ENCODE measurements at regions not wholly inside any gene's neighbourhood (a gene's known extent, or its start where the extent isn't known, plus 50 kb on each side); places are given as distances from the start of the nearest gene placed in this dataset.

GRCh38 chr11:80862011-80862410 is 1421.2 kb upstream of the TENM4 start:
- no peak for DNase-seq (ENCODE audit: low read depth)
- H3K27me3 ChIP-seq (ENCODE audit: control insufficient read depth, insufficient read depth, low read length), result no peaks in the 10 kb centered on the region
- CTCF ChIA-PET, result no interaction called here
- POLR2A ChIA-PET, result no interaction called here
- H3K4me3 ChIP-seq (ENCODE audit: low read depth, low read length), result no peak overlapping the region
- no peak for TF ChIP-seq CTCF (IDR thresholded peaks at IDR 0.05; ENCODE audit: insufficient read depth, low read depth, low read length)
- H3K36me3 ChIP-seq (ENCODE audit: control insufficient read depth, insufficient read depth, low read length), result no peaks in the 10 kb centered on the region

DNA sequence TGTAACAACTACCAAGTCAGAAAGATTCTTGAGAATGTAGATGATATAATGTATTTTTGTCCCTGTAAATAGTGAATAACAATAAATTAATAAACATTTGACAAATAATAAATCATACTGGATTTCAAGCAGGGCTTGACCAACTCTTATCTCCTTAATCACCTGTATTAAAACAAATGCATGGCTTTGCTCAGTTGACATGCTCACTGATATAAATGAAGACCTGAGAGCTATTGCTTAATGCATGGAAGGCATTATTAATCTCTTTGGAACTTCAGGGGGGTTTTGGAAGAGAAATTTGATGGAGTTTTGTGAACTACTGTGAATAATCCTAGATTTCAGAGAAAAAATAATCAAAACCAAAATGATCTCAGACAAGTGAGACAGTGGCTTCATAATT is 1420.4 kb upstream of the TENM4 start:
- Histone ChIP-seq H3K4me3 (ENCODE audit: low read depth, low read length) (no peak overlapping the region), H3K36me3 (ENCODE audit: control insufficient read depth, insufficient read depth, low read length) (no peaks in the 10 kb centered on the region), H3K27me3 (ENCODE audit: control insufficient read depth, insufficient read depth, low read length) (no peaks in the 10 kb centered on the region)
- DNase-seq (ENCODE audit: low read depth), result no peak
- POLR2A ChIA-PET, result no interaction called here
- no peak for TF ChIP-seq CTCF (IDR thresholded peaks at IDR 0.05; ENCODE audit: insufficient read depth, low read depth, low read length)
- CTCF ChIA-PET, result no interaction called here

DNA sequence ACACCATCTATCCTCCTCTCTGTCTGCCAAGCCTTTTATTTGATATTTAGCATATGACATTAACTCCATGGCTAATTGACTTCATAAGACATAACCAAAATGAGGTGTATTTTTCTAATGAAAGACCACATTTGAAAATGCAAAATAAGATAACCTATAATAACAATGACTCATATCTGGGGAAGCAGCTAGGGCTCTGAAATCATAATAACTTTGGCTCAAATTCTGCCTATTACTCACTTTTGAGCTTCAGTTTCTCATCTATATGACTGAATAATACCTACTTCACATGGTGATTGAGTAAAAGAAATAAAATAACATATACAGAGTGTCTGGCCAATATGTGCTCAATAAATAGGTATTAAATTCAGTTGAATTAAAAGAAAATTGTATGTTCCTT is 1419.8 kb upstream of the TENM4 start:
- Histone ChIP-seq H3K36me3 (ENCODE audit: control insufficient read depth, insufficient read depth, low read length) (no peaks in the 10 kb centered on the region), H3K4me3 (ENCODE audit: low read depth, low read length) (no peak overlapping the region), H3K27me3 (ENCODE audit: control insufficient read depth, insufficient read depth, low read length) (no peaks in the 10 kb centered on the region)
- no peak for TF ChIP-seq CTCF (IDR thresholded peaks at IDR 0.05; ENCODE audit: insufficient read depth, low read depth, low read length)
- POLR2A ChIA-PET, result no interaction called here
- no peak for DNase-seq (ENCODE audit: low read depth)
- CTCF ChIA-PET, result no interaction called here

- no peak overlapping the region for H3K4me3 ChIP-seq (ENCODE audit: low read depth, low read length)
- ChIA-PET POLR2A (no interaction called here), CTCF (interaction anchor here (1.0 kb wide), 1 partner anchor 16 kb away, joined by 3 read pairs; no protein-coding TSS in a partner anchor)
- no peak for TF ChIP-seq CTCF (IDR thresholded peaks at IDR 0.05; ENCODE audit: insufficient read depth, low read depth, low read length)
- no peaks in the 10 kb centered on the region for H3K27me3 ChIP-seq (ENCODE audit: control insufficient read depth, insufficient read depth, low read length)
- DNase-seq (ENCODE audit: low read depth), result no peak
- no peaks in the 10 kb centered on the region for H3K36me3 ChIP-seq (ENCODE audit: control insufficient read depth, insufficient read depth, low read length)
These were observed 1415.2 kb upstream of the TENM4 start for GRCh38 chr11:80856066-80856465.

DNA sequence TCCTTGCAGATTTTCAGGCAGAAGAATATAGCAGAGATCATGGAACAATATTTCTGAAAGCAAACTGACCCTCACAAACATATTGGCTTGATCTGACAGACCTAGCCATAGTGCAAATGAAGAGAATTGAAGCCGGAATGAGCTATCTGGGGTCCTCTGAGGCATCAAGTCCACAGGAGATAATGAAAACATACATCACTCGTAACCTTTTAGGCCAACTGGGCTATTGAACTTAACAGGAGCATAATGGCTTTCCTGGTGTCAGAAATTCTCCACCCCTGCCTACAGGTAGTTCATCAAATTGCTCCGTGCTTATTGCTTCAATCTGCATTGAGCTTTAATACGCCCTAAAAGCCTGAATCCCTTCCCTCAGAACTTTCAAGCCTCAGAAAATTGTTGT is 1414.6 kb upstream of the TENM4 start:
- no peak for TF ChIP-seq CTCF (IDR thresholded peaks at IDR 0.05; ENCODE audit: insufficient read depth, low read depth, low read length)
- no peak for DNase-seq (ENCODE audit: low read depth)
- no peaks in the 10 kb centered on the region for H3K27me3 ChIP-seq (ENCODE audit: control insufficient read depth, insufficient read depth, low read length)
- ChIA-PET POLR2A (no interaction called here), CTCF (interaction anchor here (1.0 kb wide), 1 partner anchor 17 kb away, joined by 3 read pairs; no protein-coding TSS in a partner anchor)
- H3K4me3 ChIP-seq (ENCODE audit: low read depth, low read length), result no peak overlapping the region
- H3K36me3 ChIP-seq (ENCODE audit: control insufficient read depth, insufficient read depth, low read length), result no peaks in the 10 kb centered on the region
